ENCODE measurements at regions not wholly inside any gene's neighbourhood (a gene's known extent, or its start where the extent isn't known, plus 50 kb on each side); places are given as distances from the start of the nearest gene placed in this dataset.
"Not testable (repeated sequence)": the region's sequence is repeated elsewhere in the genome, so short reads cannot be mapped to it uniquely, and the experiment has no call there.

GRCh38 chr15:95763426-95763825 lies 567.1 kb upstream of the NR2F2 start:
- no peak for DNase-seq

DNA sequence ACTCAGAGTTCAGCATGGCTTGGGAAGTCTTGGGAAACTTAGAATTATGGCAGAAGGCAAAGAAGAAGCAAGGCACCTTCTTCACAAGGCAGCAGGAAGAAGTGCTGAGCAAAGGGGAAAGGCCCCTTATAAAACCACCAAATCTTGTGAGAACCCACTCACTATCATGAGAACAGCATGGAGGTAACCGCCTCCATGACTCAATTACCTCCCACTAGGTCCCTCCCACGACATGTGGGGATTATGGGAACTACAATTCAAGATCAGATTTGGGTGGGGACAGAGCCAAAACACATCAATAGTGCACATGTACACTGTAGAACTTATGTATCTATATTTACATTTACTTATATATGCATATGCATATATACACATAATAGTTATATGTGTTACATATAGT lies 565.3 kb upstream of the NR2F2 start:
- DNase-seq, result no peak

GRCh38 chr15:95770196-95770595 lies 560.3 kb upstream of the NR2F2 start:
- no peak for DNase-seq

GRCh38 chr15:95772982-95773381 lies 557.5 kb upstream of the NR2F2 start:
- DNase-seq, result no peak

DNA sequence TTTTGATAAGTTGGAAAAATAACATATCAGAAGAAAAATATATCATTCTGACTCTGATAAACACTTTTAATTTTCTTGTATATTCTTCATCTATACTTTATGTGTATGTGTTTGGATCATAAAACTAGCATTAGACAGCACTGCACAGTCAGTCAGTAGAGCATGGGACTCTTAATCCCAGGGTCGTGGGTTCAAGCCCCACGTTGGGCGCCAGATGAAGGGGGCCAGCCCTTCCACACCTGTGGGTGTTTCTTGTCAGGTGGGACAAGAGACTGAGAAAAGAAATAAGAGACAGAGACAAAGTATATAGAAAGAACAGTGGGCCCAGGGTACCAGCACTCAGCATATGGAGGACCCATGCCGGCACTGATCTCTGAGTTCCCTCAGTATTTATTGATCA lies 546.0 kb upstream of the NR2F2 start:
- DNase-seq, result no peak

- not testable (repeated sequence) for DNase-seq
These were observed 545.2 kb upstream of the NR2F2 start for GRCh38 chr15:95785276-95785675.

DNA sequence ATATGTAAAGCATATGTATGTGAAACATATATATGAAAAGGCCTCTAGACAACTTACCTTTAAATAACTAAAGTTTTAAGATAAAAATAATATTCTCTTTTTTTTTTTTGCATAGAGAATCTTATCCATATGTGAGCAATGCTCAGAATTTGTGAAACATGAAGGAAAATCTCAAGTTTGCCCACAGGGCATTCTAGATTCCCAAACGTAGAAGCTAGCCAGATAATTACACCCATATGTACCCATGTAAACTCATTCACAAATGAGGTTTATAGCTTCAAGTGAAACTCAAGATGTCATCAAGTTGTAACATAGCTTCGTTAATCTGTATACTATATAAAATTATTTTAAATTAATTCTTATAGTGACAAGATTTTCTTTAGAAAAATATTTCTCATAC lies 537.3 kb upstream of the NR2F2 start:
- DNase-seq, result no peak

DNA sequence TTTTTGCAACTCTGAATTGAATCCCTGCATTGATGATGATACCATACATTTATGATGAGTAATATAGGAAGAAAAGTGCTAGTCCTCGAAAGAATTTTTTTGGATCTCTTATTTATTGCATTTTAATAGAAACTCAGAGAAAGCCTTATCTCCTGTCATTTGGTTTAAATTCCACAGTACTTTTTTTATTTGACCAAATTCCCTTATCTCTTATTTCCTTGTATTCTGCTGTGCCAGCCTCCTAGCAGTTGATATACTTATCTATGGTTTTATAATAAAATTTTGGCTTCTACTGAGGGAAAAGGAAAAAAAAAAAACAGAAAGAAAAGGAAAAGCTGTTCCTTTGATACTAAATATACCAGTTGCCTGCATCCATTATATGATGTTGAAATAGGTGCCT lies 535.1 kb upstream of the NR2F2 start:
- no peak for DNase-seq

DNA sequence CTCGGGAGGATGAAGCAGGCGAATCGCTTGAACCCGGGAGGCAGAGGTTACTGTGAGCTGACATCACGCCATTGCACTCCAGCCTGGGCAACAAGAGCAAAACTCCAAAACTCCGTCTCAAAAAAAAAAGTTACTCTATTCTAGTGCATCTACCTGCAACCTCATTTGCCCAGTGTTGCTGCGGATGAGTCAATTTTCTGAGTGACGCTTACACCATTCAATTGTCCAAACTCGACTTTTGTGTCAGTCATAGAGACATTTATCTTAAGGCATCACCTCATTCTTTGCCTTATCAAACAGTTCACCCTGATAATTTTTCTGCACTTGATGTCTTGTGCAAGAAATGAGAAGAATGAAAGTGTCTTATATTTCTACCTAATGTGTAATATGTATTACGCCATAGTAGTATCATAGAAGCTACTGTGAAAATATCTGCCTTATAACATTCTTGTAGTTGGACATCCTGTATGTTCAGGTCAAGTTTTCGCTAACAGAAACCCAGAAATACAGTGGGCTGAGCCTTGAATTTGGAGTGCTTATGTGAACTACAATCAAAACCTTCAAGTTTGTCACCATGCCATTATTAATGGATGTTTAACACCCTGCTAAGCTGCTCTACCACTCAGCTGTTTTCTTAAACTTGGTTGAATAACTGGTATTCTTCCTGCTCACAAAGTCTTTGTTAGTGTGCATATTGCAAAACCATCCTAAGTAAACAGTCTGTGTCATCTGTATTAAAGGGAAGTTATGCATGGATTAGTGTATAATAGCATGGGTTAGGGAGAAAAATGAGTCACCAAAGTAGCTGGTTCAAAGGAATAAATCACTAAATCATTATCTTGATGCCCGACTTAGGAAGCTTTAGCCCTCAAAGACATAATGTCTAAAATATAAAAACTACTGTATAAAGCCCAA lies 531.0 kb upstream of the NR2F2 start:
- DNase-seq, result peak; percentile 10

- no peak for DNase-seq
These were observed 526.0 kb upstream of the NR2F2 start for GRCh38 chr15:95804484-95804883.

DNA sequence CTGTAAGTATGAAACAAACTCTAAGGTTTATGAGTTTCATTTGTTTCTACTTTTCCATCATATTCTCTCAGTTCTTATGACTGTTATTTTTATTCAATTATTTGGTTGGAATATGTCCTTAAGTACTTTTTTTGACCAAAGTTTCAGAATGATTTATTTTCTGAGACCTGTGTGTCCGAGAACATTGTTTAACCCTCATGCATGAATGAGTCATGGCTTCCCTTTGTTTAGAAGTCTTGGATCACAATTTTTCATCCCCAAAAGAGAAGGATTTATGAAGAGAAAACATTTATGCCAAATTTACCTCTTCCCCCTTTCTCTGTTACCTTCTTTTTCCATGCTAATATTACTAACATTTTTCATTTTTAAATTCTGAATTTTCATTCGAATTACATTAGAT lies 518.0 kb upstream of the NR2F2 start:
- DNase-seq, result no peak

- no peak for DNase-seq
These were observed 515.6 kb upstream of the NR2F2 start for GRCh38 chr15:95814908-95815307.

- no peak for DNase-seq
These were observed 513.9 kb upstream of the NR2F2 start for GRCh38 chr15:95816591-95816990.

GRCh38 chr15:95822961-95823360 lies 507.5 kb upstream of the NR2F2 start:
- DNase-seq, result no peak

DNA sequence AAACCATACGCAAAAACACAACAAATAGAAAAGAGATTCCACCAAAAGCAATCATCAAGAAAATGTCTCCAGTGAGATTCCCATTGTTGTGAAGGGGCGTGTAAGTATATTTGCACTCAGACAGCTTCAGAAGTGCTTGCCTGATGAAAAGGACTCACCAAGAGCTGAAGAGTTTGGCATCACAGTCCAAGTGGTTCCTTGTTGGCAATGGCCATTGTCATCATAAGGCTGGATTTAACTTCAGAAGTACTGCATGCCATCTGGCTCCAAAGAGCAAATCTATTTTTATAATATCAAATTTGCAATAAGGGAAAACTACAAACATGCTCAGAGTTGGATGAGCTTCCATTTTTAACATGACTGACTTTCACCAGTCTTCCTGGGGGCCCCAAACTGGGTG lies 505.3 kb upstream of the NR2F2 start:
- DNase-seq, result peak; percentile 3

DNA sequence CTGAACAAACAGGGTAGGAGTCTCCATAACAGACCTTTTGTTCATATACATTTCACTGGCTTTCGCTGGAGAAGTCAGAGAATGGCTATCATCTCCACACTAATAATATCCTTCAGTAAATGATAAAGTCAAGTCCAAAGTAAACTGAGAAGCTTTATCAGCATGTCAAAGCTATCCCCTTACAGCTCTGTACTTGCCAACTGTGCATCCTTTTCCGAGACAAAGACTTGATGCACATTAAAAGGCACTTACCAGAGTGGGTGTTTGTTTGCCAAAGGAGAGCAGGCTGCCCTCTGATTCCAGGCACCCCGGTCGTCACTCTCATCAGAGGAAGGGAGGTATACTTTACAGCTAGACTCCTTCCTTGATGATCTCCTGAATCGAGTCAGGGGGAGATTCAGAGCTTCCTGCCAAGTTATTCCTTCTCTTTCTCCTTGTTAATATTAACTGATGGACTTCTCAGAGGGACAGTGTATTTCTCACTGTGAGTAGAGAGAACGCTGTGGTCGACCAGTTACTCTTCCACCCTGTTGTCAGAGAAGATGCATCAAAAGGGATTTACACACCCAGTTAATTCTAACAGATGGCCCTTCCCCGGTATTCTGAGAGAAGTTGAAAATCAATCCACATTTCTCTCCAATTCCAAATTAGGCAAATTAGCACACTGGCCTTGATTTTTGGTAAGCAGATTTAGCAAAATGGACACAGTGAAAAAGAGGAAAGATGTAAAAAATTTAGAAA lies 504.7 kb upstream of the NR2F2 start:
- DNase-seq, result peak; percentile 7

DNA sequence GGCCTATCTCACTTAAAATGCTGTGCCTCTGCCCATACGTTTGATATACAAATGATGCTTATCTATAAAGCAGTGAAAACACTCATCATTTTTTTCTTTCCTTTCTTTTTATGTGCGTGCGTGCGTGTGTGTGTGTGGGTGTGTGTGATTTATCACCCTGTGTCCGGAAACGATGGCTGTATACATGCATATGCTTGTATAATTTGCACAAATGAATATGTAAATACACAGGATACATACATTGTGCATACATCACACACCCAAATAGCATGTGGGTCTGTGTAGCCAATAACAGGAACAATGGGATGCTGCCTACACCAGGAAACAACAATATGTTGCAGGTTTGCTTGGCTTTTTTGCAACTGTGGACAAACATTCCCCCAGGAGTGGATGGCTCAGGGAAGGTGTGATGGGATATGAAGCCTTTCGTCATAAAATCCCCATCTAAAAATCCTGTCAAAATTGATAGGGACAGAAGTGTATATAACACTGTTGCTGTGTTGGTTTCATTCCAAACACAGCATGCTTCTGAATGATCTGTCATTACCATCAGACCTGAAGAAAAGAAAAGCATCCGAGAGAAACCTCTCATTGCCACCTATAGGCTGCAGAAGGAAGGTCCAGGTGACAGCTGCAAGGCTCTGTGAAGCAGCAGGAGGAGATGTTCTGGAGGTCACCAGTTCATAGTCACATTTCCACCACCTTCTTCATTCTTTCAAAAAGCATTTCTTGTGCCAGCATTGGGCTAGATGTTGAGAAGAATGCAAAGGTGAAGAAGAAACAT lies 503.9 kb upstream of the NR2F2 start:
- DNase-seq, result no peak

DNA sequence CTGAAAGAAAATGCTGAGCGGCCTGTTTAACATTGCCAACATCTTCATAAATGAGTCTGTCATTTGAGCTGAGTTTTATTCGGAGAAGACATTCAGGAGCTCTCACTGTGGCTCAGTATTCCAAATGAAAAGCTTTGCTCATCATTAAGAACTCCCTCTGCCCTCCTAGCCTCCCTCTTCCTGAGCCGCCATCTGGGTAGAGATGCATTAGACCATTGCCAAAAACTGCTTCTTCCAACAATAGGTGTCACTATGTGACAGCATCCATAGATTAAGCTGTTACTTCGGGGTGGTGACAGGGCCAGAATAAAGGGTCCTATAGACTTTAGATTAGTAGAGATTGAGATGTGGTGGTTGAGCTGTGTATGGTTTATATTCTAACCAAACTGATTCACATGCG lies 501.4 kb upstream of the NR2F2 start:
- no peak for DNase-seq

DNA sequence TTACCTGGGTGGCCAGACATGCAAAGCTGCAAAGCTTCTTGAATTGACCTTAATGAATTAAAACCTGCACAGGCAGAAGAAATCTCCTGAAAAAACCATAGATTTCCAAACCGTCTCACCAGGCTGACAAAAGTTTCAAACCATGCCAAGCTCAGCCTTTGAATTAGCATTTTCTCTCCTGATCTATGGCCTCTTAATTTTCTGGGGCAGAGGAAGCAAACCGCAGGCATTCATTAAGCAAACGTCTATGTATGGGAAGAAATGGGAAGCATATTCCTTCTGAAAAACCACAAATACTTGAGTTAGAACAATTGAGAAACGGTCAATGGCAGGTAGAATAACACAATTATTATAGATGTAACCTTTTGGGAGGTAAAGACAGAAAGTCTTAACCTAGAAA lies 500.2 kb upstream of the NR2F2 start:
- no peak for DNase-seq

GRCh38 chr15:95832668-95833067 lies 497.8 kb upstream of the NR2F2 start:
- DNase-seq, result no peak

- no peak for DNase-seq
These were observed 496.3 kb upstream of the NR2F2 start for GRCh38 chr15:95834028-95834804.

DNA sequence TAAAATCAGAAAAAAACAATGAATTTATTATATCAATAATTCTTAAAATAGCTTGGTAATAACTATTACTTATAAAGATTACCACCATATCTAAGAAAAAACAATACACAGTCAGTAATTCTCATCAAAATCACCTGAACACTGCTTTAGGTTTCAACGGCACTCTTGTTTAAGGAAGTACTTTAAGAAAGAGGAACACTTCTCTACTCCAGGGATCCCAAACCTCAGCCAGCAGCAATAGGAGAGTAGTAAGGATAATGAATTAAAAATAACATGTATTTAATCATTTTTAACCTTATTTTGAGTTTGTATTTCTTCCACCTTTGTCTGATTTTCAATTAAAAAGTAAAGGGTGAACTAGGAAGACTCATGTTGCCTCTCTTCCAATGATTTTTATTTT lies 494.0 kb upstream of the NR2F2 start:
- DNase-seq, result no peak

Data from tongue (tissue), 1 donor.